ENCODE measurements at regions not wholly inside any gene's neighbourhood (a gene's known extent, or its start where the extent isn't known, plus 50 kb on each side); places are given as distances from the start of the nearest gene placed in this dataset.

GRCh38 chr2:16271231-16271896 lies 331.0 kb downstream of the MYCN start:
- Mint-ChIP-seq H3K27ac (ENCODE audit: unreplicated experiment) (no peak overlapping the region), H3K4me3 (ENCODE audit: unreplicated experiment) (no peak overlapping the region), H3K27me3 (ENCODE audit: unreplicated experiment) (no peaks in the 10 kb centered on the region), H3K36me3 (ENCODE audit: low read depth, unreplicated experiment) (no peaks in the 10 kb centered on the region), H3K4me1 (ENCODE audit: unreplicated experiment) (no peaks in the 10 kb centered on the region), H3K9me3 (ENCODE audit: unreplicated experiment) (no peaks in the 10 kb centered on the region)
- TF ChIP-seq CTCF (IDR thresholded peaks at IDR 0.05; ENCODE audit: unreplicated experiment) = no peak
- DNase-seq (ENCODE audit: low spot score) = no peak

- Mint-ChIP-seq H3K27me3 (ENCODE audit: unreplicated experiment) (no peaks in the 10 kb centered on the region), H3K9me3 (ENCODE audit: unreplicated experiment) (no peaks in the 10 kb centered on the region), H3K4me1 (ENCODE audit: unreplicated experiment) (no peaks in the 10 kb centered on the region), H3K4me3 (ENCODE audit: unreplicated experiment) (no peak overlapping the region), H3K27ac (ENCODE audit: unreplicated experiment) (no peak overlapping the region), H3K36me3 (ENCODE audit: low read depth, unreplicated experiment) (no peaks in the 10 kb centered on the region)
- TF ChIP-seq CTCF (IDR thresholded peaks at IDR 0.05; ENCODE audit: unreplicated experiment) = no peak
- DNase-seq (ENCODE audit: low spot score) = no peak
These were observed 330.1 kb downstream of the MYCN start for GRCh38 chr2:16270441-16270840.

GRCh38 chr2:16268301-16269000 lies 328.1 kb downstream of the MYCN start:
- no peak for DNase-seq (ENCODE audit: low spot score)
- TF ChIP-seq CTCF (IDR thresholded peaks at IDR 0.05; ENCODE audit: unreplicated experiment) = no peak
- no peaks in the 10 kb centered on the region for H3K4me1 Mint-ChIP-seq (ENCODE audit: unreplicated experiment)

GRCh38 chr2:16266571-16266970 lies 326.2 kb downstream of the MYCN start:
- H3K36me3 Mint-ChIP-seq (ENCODE audit: low read depth, unreplicated experiment) = no peaks in the 10 kb centered on the region
- H3K4me3 Mint-ChIP-seq (ENCODE audit: unreplicated experiment) = no peak overlapping the region
- H3K27ac Mint-ChIP-seq (ENCODE audit: unreplicated experiment) = no peak overlapping the region
- no peaks in the 10 kb centered on the region for H3K27me3 Mint-ChIP-seq (ENCODE audit: unreplicated experiment)
- no peaks in the 10 kb centered on the region for H3K9me3 Mint-ChIP-seq (ENCODE audit: unreplicated experiment)
- no peak for DNase-seq (ENCODE audit: low spot score)
- no peak for TF ChIP-seq CTCF (IDR thresholded peaks at IDR 0.05; ENCODE audit: unreplicated experiment)
- no peaks in the 10 kb centered on the region for H3K4me1 Mint-ChIP-seq (ENCODE audit: unreplicated experiment)

More at GRCh38 chr2:16268301-16269000, 328.1 kb downstream of the MYCN start:
- Mint-ChIP-seq H3K9me3 (ENCODE audit: unreplicated experiment) (no peaks in the 10 kb centered on the region), H3K27me3 (ENCODE audit: unreplicated experiment) (no peaks in the 10 kb centered on the region), H3K36me3 (ENCODE audit: low read depth, unreplicated experiment) (no peaks in the 10 kb centered on the region), H3K27ac (ENCODE audit: unreplicated experiment) (no peak overlapping the region), H3K4me3 (ENCODE audit: unreplicated experiment) (no peak overlapping the region)

- H3K27ac Mint-ChIP-seq (ENCODE audit: unreplicated experiment) = no peak overlapping the region
- no peaks in the 10 kb centered on the region for H3K4me1 Mint-ChIP-seq (ENCODE audit: unreplicated experiment)
- no peaks in the 10 kb centered on the region for H3K36me3 Mint-ChIP-seq (ENCODE audit: low read depth, unreplicated experiment)
- no peaks in the 10 kb centered on the region for H3K9me3 Mint-ChIP-seq (ENCODE audit: unreplicated experiment)
- DNase-seq (ENCODE audit: low spot score) = no peak
- H3K4me3 Mint-ChIP-seq (ENCODE audit: unreplicated experiment) = no peak overlapping the region
- no peak for TF ChIP-seq CTCF (IDR thresholded peaks at IDR 0.05; ENCODE audit: unreplicated experiment)
- H3K27me3 Mint-ChIP-seq (ENCODE audit: unreplicated experiment) = no peaks in the 10 kb centered on the region
These were observed 324.7 kb downstream of the MYCN start for GRCh38 chr2:16264931-16265540.

Data from endothelial cell (in vitro differentiated cells).